Activated naive CD4-positive, alpha-beta T cell treated with anti-CD3 and anti-CD28 coated beads, Interleukin-2, amount 10 ng/mL, durations not matched to agents 7 days and 5 days (primary cell): ENCODE measurements at regions not wholly inside any gene's neighbourhood (a gene's known extent, or its start where the extent isn't known, plus 50 kb on each side); places are given as distances from the start of the nearest gene placed in this dataset.
A peak's percentile ranks its signal among the peaks of the same experiment; 100 is the strongest.

ENCODE experiments used
- CTCF ChIA-PET: fragments of 350-600 bp; sonication (Branson Sonifier 250); formaldehyde crosslinking; loops from one replicate; lab custom pipeline; 2021; ENCODE audit warnings: antibody characterized with exemption; lab: Charles Lee
- DNase-seq: peaks from one replicate; pipeline ENCODE4 v3.0.0-alpha.2; 2020
- H3K27ac Mint-ChIP-seq: one replicate; pipeline ENCODE4 v1.8.0; 2021; ENCODE audit warnings: mild to moderate bottlenecking, moderate library complexity, mixed read lengths
- H3K27me3 Mint-ChIP-seq: one replicate; pipeline ENCODE4 v1.8.0; 2021; ENCODE audit warnings: mild to moderate bottlenecking, mixed read lengths
- H3K36me3 Mint-ChIP-seq: one replicate; pipeline ENCODE4 v1.8.0; 2021; ENCODE audit warnings: mixed read lengths
- H3K4me1 Mint-ChIP-seq: one replicate; pipeline ENCODE4 v1.8.0; 2021; ENCODE audit warnings: mixed read lengths
- H3K4me3 Mint-ChIP-seq: one replicate; pipeline ENCODE4 v1.8.0; 2021; ENCODE audit warnings: mild to moderate bottlenecking, moderate library complexity, mixed read lengths
- H3K9me3 Mint-ChIP-seq: one replicate; pipeline ENCODE4 v1.8.0; 2021; ENCODE audit warnings: mixed read lengths

DNA sequence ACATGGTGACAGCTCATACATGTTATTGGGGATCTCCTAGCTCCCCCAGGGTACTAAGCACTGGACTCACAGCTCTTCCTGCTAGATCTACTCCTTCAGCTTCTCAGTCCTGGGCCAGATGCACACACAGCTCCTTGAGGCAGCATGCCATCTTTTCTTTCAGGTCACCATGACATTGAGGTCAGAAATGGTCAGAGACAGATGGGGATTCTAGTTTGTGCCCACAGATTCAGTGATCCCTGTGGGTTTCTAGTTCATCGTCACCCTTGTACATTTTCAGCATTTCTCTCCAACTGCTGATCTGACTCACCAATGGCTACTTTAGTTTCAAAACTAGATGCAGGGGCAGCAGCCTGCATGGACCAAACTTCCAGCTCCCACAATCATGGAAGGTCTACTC is 560.7 kb upstream of the PSMD7 start:
- Mint-ChIP-seq H3K36me3 (no peaks in the 10 kb centered on the region), H3K4me3 (no peak overlapping the region), H3K9me3 (peaks cover 4% of the 10 kb centered on the region), H3K27ac (no peak overlapping the region), H3K27me3 (no peaks in the 10 kb centered on the region), H3K4me1 (no peaks in the 10 kb centered on the region)
- DNase-seq, result no peak
- CTCF ChIA-PET, result no interaction called here

DNA sequence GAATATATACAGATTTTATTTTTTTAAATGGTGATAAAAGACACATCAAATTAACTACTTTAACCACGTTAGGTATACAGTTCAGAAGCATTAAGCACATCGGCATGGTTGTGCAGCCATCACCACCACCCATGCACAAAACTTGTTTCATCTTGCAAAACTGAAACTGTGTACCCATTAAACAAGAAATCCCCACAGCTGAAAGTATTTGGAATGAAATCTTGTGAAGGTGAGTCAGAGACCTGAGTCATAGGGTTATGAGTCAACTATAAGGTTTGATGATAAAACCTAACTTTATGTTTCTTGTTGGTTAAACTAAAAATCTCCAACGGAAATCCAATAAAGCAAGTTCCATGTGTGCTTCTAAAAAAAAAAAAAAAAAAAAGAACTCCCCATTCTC is 561.6 kb upstream of the PSMD7 start:
- H3K36me3 Mint-ChIP-seq, result no peaks in the 10 kb centered on the region
- H3K27ac Mint-ChIP-seq, result no peak overlapping the region
- no peak overlapping the region for H3K4me3 Mint-ChIP-seq
- no peak for DNase-seq
- peaks cover 4% of the 10 kb centered on the region for H3K9me3 Mint-ChIP-seq
- CTCF ChIA-PET, result no interaction called here
- H3K4me1 Mint-ChIP-seq, result no peaks in the 10 kb centered on the region
- H3K27me3 Mint-ChIP-seq, result no peaks in the 10 kb centered on the region

DNA sequence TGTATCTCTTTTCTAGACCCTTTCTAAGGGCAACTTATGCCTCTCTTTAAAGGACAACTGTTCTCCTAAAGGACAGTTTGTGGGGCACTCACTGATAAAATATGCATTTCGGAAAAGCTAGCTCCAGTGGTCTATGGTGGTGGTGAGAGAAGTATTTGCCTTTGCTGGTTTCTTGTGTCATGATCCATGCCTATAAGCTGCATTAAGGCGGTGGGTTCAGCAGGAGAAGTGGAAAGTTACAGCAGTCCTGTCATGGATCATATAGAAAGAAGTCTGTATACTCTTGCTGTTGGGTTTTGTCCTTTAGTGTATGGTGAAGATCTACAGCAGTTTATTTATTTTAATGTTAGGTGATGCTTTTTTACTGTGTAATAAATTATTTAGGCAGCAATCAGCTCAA is 563.9 kb upstream of the PSMD7 start:
- H3K36me3 Mint-ChIP-seq, result no peaks in the 10 kb centered on the region
- H3K4me3 Mint-ChIP-seq, result no peak overlapping the region
- CTCF ChIA-PET, result no interaction called here
- H3K9me3 Mint-ChIP-seq, result peaks cover 5% of the 10 kb centered on the region
- H3K27me3 Mint-ChIP-seq, result no peaks in the 10 kb centered on the region
- no peaks in the 10 kb centered on the region for H3K4me1 Mint-ChIP-seq
- no peak overlapping the region for H3K27ac Mint-ChIP-seq
- no peak for DNase-seq

DNA sequence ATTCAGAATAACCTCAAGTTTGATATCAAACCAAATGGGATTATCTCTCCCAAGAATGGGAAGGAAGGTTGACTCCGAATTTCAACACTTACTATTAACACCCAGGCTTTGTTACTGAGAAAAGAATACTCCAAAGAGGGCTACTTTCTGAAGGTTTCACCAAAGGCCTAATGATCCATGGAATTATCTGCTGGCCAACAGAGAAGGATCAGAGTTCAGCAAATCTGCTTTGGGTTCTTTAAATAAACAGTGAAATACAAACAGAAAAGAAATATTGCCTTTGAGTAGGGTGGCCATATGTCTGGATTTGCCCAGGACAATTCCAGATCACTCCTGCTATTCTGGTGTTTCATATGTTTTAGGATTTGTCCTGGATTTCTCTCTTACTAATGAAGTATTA is 564.5 kb upstream of the PSMD7 start:
- Mint-ChIP-seq H3K4me3 (no peak overlapping the region), H3K9me3 (peaks cover 5% of the 10 kb centered on the region), H3K4me1 (no peaks in the 10 kb centered on the region), H3K27me3 (no peaks in the 10 kb centered on the region), H3K27ac (no peak overlapping the region), H3K36me3 (no peaks in the 10 kb centered on the region)
- CTCF ChIA-PET, result no interaction called here
- DNase-seq, result no peak

DNA sequence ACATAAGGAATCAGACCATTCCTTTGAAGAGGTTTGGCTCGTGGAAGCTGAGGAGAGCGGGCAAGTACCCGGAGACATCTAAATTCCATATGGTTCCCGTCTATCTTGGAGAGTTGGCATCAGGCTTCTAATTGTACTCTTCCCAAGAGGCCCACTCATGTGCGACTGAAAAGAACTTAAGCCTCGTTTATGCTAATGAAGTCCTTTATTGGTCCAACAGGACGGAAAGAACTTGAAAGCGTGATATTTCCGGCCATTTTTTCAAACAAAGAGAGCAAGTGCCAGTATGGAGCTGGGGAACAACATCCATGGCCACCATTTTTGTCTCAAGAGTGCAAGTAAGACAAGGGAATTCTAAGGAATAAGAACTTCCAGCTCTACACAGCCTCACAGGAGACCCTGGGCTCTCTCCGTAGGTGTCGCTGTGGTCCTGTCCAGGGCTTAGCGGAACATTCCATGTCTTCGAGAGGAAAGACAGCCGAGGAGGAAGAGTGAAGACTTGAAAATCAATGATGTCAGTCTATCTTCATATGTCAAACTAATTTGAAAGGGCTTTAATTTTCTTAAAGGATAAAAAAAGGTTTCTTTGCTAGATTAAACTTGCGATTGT is 566.0 kb upstream of the PSMD7 start:
- no peaks in the 10 kb centered on the region for H3K36me3 Mint-ChIP-seq
- H3K4me1 Mint-ChIP-seq, result no peaks in the 10 kb centered on the region
- no peak overlapping the region for H3K4me3 Mint-ChIP-seq
- no peaks in the 10 kb centered on the region for H3K27me3 Mint-ChIP-seq
- peak overlapping the region; percentile 62 for H3K27ac Mint-ChIP-seq
- peaks cover 5% of the 10 kb centered on the region for H3K9me3 Mint-ChIP-seq
- CTCF ChIA-PET, result no interaction called here
- DNase-seq, result no peak

DNA sequence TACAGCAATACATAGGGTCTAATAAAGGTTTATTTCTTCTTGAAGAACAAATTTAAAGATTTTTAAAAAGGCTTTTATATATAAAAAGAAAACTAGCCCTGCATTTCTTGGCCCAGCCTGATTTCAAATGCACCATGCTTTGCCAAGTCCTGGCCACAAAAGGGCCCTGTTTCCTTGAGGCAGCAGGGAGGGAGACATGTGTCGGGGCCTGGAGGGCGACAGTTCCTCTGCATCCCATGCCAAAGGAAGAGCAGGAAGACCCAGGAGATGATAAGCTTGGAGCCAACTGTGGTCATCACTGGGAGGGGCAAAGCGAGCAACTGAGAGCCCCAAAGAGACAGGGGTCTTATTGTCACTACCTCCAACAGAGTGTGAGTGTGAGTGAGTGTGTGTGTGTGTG is 571.5 kb upstream of the PSMD7 start:
- Mint-ChIP-seq H3K36me3 (no peaks in the 10 kb centered on the region), H3K9me3 (peaks cover 5% of the 10 kb centered on the region), H3K27me3 (no peaks in the 10 kb centered on the region), H3K27ac (no peak overlapping the region), H3K4me3 (no peak overlapping the region), H3K4me1 (no peaks in the 10 kb centered on the region)
- CTCF ChIA-PET, result no interaction called here
- DNase-seq, result no peak

DNA sequence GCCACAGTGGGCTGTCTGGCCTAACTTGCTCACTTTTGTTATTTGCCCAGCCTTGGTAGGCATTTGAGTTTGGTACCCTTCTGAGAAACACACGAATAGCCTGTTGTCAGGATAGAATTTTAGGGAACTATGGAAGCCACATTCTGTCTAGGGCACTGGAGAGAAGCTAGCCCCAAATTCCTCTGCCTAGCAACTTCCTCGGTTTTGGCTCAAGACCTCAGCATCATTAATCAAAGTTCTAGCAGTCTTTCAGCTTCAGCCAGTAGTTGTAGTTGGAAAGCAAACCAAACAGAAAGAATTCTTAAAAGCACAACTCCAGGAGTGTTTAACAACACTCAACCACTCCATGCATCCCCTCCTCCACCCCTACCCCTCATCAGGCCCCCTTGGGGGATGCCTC is 572.1 kb upstream of the PSMD7 start:
- Mint-ChIP-seq H3K36me3 (no peaks in the 10 kb centered on the region), H3K4me1 (no peaks in the 10 kb centered on the region), H3K9me3 (peaks cover 5% of the 10 kb centered on the region), H3K4me3 (no peak overlapping the region), H3K27ac (no peak overlapping the region), H3K27me3 (no peaks in the 10 kb centered on the region)
- CTCF ChIA-PET, result no interaction called here
- no peak for DNase-seq

DNA sequence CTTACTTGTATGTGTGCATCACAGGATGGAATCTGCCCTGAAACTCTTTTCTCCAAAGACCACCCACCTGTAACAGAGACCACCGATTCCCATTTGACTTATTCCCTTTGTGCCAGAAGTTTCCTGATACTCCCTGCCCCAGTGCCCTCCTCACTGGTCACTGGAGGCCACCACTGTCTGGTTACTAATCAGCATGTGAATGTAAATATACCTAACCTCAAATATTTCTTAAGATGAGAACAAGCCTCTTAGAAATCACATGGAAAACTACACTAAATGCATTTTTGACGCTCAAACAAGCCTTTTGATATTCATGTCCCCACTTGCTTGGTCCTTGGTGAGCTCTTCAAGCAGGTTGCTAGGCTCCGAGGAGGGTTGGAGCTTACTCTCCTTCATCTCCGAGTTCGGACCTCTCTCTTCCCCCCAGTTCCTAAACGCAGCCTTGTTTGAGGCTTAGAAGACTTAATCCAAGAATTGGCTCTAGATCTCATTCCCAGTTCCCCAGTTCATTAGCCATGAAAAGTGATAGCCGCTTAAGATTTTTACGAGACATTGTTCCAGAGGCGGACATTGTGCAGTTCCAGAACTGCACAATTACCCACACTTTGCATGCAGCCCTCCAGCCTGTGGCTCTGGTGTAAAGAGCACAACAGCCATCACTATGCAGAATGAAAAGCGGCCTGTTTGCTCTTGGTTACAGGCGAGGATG is 579.2 kb upstream of the PSMD7 start:
- CTCF ChIA-PET, result no interaction called here
- H3K27ac Mint-ChIP-seq, result no peak overlapping the region
- H3K9me3 Mint-ChIP-seq, result peaks cover 3% of the 10 kb centered on the region
- H3K4me1 Mint-ChIP-seq, result no peaks in the 10 kb centered on the region
- no peak overlapping the region for H3K4me3 Mint-ChIP-seq
- no peaks in the 10 kb centered on the region for H3K27me3 Mint-ChIP-seq
- H3K36me3 Mint-ChIP-seq, result no peaks in the 10 kb centered on the region
- DNase-seq, result no peak

DNA sequence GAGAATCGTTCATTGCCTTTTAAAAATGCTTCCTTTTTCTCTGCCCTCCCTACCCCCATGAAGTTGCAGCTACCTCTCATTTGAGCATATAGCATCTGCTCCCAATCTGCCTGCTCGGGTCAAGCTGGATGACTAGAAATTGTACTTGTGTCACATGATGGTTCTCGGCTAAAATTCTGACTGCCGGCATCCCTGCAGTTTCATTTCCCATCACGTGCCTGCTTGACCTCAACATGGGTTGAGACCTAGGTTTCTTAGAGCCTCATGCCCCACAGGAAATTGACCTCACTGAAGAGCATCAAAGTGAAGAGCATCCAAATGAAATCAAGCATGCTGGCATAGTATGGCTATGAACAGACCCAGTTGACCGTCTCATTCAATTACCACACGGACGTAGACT is 581.6 kb upstream of the PSMD7 start:
- no peaks in the 10 kb centered on the region for H3K27me3 Mint-ChIP-seq
- H3K27ac Mint-ChIP-seq, result no peak overlapping the region
- no peaks in the 10 kb centered on the region for H3K36me3 Mint-ChIP-seq
- CTCF ChIA-PET, result interaction anchor here (0.6 kb wide), 1 partner anchor 243 kb away, joined by 3 read pairs; no protein-coding TSS in a partner anchor
- no peaks in the 10 kb centered on the region for H3K4me1 Mint-ChIP-seq
- no peak for DNase-seq
- peaks cover 3% of the 10 kb centered on the region for H3K9me3 Mint-ChIP-seq
- H3K4me3 Mint-ChIP-seq, result no peak overlapping the region

DNA sequence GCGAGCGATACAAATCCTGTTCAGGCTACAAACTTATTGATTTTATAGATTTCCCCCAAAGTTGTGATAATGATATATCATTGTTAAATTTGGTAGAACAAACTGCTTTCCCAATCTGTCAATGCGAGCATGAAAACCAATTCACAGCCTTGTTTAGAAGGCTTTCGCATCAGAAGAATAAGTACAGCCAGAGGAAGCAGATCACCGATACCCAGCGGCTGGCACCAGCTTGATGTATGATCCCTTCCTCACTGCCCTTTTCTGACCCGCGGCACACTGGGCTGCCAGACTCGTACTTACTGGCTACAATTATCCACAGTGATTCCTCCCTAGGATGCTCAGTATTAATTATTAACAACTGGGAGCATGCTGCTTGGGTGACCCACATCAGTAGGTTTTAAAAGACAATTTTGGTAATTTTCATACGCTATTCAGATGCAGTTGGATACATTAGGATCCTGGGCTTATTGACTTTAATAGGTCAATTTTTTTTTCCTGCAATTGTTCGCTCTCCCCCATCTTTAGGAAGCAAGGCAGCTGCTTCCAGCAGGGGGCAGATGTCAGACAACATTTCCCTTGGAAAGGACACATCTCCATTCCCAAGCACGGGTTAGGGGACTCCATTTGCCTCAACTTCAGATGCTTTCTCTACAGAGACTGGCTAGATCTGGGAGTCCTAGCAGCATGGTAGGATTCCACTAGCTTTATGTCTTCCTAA is 582.7 kb upstream of the PSMD7 start:
- H3K36me3 Mint-ChIP-seq, result no peaks in the 10 kb centered on the region

DNA sequence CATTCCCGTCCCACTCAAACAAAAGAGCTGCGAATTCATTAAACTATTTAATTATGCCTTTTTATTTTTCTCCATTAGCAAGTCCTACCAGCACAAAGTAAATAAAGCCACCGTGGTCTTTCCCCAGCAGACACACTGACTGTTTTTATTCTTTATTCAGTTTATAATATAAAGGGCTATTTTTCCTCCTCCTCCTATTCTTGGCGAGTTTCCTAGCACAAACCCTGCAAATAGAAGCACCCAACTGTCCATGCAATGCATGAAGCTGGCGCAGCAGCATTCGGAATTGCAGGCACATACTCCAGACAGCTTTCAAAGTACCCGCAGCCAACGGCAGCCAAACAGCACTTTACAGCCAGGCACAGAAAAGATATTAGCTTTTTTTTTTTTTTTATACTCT is 583.4 kb upstream of the PSMD7 start:
- DNase-seq, result no peak
- no peak overlapping the region for H3K27ac Mint-ChIP-seq
- H3K36me3 Mint-ChIP-seq, result no peaks in the 10 kb centered on the region
- H3K9me3 Mint-ChIP-seq, result peaks cover 3% of the 10 kb centered on the region
- H3K27me3 Mint-ChIP-seq, result no peaks in the 10 kb centered on the region
- no peak overlapping the region for H3K4me3 Mint-ChIP-seq
- no peaks in the 10 kb centered on the region for H3K4me1 Mint-ChIP-seq
- CTCF ChIA-PET, result interaction anchor here (1.5 kb wide), 1 partner anchor 881 kb away, joined by 3 read pairs; no protein-coding TSS in a partner anchor

More for the DNA sequence above, 582.7 kb upstream of the PSMD7 start:
- no peak overlapping the region for H3K27ac Mint-ChIP-seq
- H3K4me3 Mint-ChIP-seq, result no peak overlapping the region
- no peaks in the 10 kb centered on the region for H3K27me3 Mint-ChIP-seq
- CTCF ChIA-PET, result interaction anchor here (1.5 kb wide), 1 partner anchor 881 kb away, joined by 3 read pairs; no protein-coding TSS in a partner anchor
- no peak for DNase-seq
- peaks cover 3% of the 10 kb centered on the region for H3K9me3 Mint-ChIP-seq
- no peaks in the 10 kb centered on the region for H3K4me1 Mint-ChIP-seq

DNA sequence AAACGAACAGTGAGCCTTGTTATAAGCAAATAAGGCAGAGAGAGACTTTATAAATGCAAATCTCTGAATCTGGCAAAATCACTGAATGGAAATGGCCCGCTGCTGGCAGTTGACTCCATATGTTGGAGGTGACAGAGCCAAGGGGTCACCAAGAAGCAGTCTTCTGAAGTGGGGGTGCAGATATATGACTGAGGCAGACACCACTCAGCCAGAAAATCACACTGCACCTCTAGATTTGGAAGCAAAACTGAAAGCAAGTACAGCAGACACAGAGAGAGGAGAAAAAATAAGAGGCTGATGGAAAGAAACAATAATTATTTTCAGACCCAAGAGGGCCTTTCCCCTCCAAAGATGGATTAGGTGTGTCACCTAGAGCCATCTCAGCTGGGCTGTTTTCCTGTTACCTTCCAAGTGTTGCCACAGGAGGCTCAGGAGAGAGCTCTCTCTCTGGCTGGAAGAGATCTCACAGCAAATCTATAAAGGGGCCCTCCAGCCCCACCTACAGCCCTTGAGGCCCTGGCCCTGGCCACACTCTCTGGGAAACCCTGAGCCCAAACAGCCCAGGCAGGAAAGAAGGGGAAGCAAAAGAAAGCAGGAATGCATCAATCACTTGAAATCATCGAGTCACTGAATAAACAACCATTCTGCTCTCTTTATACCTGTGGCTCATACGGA is 585.1 kb upstream of the PSMD7 start:
- H3K27me3 Mint-ChIP-seq, result no peaks in the 10 kb centered on the region
- CTCF ChIA-PET, result no interaction called here
- no peaks in the 10 kb centered on the region for H3K36me3 Mint-ChIP-seq
- no peaks in the 10 kb centered on the region for H3K4me1 Mint-ChIP-seq
- no peaks in the 10 kb centered on the region for H3K9me3 Mint-ChIP-seq
- no peak for DNase-seq
- H3K27ac Mint-ChIP-seq, result no peak overlapping the region
- no peak overlapping the region for H3K4me3 Mint-ChIP-seq

DNA sequence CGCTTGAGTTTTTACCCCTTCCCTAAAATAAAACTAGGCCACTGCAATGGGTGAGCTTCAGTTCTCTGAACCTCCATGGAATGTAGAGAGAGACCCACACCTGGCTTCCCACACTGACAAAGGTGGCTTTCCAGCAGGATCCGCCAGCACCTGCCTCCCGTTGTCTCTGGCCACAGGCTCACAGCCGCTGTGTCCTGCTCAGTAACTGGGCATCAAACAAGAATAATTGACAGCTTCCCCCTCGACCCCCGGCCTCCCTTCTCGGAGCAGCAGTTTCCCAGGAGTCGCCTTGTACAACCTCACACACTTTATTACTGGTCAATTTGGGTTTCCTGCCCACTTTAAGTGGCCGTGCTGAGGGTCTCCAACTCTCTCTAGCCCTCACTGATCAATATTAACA is 586.1 kb upstream of the PSMD7 start:
- H3K9me3 Mint-ChIP-seq, result no peaks in the 10 kb centered on the region
- no peak overlapping the region for H3K4me3 Mint-ChIP-seq
- DNase-seq, result no peak
- no peaks in the 10 kb centered on the region for H3K4me1 Mint-ChIP-seq
- no peak overlapping the region for H3K27ac Mint-ChIP-seq
- H3K36me3 Mint-ChIP-seq, result no peaks in the 10 kb centered on the region
- CTCF ChIA-PET, result no interaction called here
- H3K27me3 Mint-ChIP-seq, result no peaks in the 10 kb centered on the region

DNA sequence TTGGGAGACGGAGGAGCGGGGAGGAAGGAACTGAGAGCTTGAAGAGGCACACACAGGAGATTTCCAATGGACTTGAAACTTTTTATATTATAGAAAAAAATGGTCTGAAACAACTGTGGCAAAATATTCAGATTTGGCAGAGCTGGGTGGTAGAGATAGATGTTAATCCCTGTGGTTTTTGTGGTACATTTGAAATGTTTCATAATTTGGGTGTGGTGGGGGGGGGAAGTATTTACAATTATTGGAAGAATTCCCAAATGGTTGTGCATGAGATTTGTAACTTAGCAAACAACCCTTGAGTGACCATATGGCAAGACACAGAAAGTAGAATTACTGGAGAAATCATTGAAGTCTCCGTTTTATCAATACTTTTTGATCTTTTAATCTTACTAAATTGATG is 588.8 kb upstream of the PSMD7 start:
- H3K4me1 Mint-ChIP-seq, result no peaks in the 10 kb centered on the region
- no peaks in the 10 kb centered on the region for H3K27me3 Mint-ChIP-seq
- DNase-seq, result no peak
- H3K9me3 Mint-ChIP-seq, result no peaks in the 10 kb centered on the region
- no peak overlapping the region for H3K27ac Mint-ChIP-seq
- H3K36me3 Mint-ChIP-seq, result no peaks in the 10 kb centered on the region
- CTCF ChIA-PET, result interaction anchor here (0.6 kb wide), 1 partner anchor 33 kb away, joined by 3 read pairs; no protein-coding TSS in a partner anchor
- H3K4me3 Mint-ChIP-seq, result no peak overlapping the region
